ENCODE measurements at regions not wholly inside any gene's neighbourhood (a gene's known extent, or its start where the extent isn't known, plus 50 kb on each side); places are given as distances from the start of the nearest gene placed in this dataset.

GRCh38 chr5:12250454-12250853 lies 346.2 kb upstream of the CTNND2 start:
- no peak overlapping the region for H3K4me2 ChIP-seq
- no peaks in the 10 kb centered on the region for H4K20me1 ChIP-seq (ENCODE audit: insufficient read depth, poor library complexity, severe bottlenecking)
- no peak overlapping the region for H3K27ac ChIP-seq
- no peaks in the 10 kb centered on the region for H3K4me1 ChIP-seq (ENCODE audit: insufficient read depth)
- H3K9me3 ChIP-seq (ENCODE audit: low read depth) = no peaks in the 10 kb centered on the region
- no peaks in the 10 kb centered on the region for H3K27me3 ChIP-seq
- 81% methylated on average over 2 of the region's 2 CpGs for WGBS (ENCODE audit: low lambda C conversion rate, missing lambda C conversion rate)
- H3K79me2 ChIP-seq = no peaks in the 10 kb centered on the region
- H3K9me2 ChIP-seq (replicated peaks; ENCODE audit: insufficient read depth) = no peaks in the 10 kb centered on the region
- H2AFZ ChIP-seq = no peak overlapping the region
- DNase-seq (ENCODE audit: low spot score) = no peak
- no peak for TF ChIP-seq CTCF (IDR thresholded peaks at IDR 0.05; ENCODE audit: poor library complexity)
- no peak for TF ChIP-seq EZH2phosphoT487 (IDR thresholded peaks at IDR 0.05; ENCODE audit: low read depth, severe bottlenecking, unreplicated experiment)
- TF ChIP-seq EZH2 (IDR thresholded peaks at IDR 0.05; ENCODE audit: borderline replicate concordance) = no peak
- H3K36me3 ChIP-seq (replicated peaks; ENCODE audit: insufficient read depth, low read depth) = no peaks in the 10 kb centered on the region
- H3K4me3 ChIP-seq = no peak overlapping the region

- Histone ChIP-seq H3K36me3 (replicated peaks; ENCODE audit: insufficient read depth, low read depth) (no peaks in the 10 kb centered on the region), H3K9me2 (replicated peaks; ENCODE audit: insufficient read depth) (no peaks in the 10 kb centered on the region), H3K4me3 (no peak overlapping the region), H3K4me2 (no peak overlapping the region), H3K79me2 (no peaks in the 10 kb centered on the region), H3K4me1 (ENCODE audit: insufficient read depth) (no peaks in the 10 kb centered on the region), H3K27ac (no peak overlapping the region), H4K20me1 (ENCODE audit: insufficient read depth, poor library complexity, severe bottlenecking) (no peaks in the 10 kb centered on the region), H2AFZ (no peak overlapping the region), H3K9me3 (ENCODE audit: low read depth) (no peaks in the 10 kb centered on the region), H3K27me3 (no peaks in the 10 kb centered on the region)
- no peak for TF ChIP-seq EZH2 (IDR thresholded peaks at IDR 0.05; ENCODE audit: borderline replicate concordance)
- TF ChIP-seq EZH2phosphoT487 (IDR thresholded peaks at IDR 0.05; ENCODE audit: low read depth, severe bottlenecking, unreplicated experiment) = no peak
- TF ChIP-seq CTCF (IDR thresholded peaks at IDR 0.05; ENCODE audit: poor library complexity) = no peak
- 88% methylated on average over 3 of the region's 3 CpGs for WGBS (ENCODE audit: low lambda C conversion rate, missing lambda C conversion rate)
- no peak for DNase-seq (ENCODE audit: low spot score)
Measured at GRCh38 chr5:12248831-12249230, 344.6 kb upstream of the CTNND2 start.

- no peak overlapping the region for H3K27ac ChIP-seq
- H3K27me3 ChIP-seq = no peaks in the 10 kb centered on the region
- no peaks in the 10 kb centered on the region for H4K20me1 ChIP-seq (ENCODE audit: insufficient read depth, poor library complexity, severe bottlenecking)
- no peak overlapping the region for H2AFZ ChIP-seq
- no peak overlapping the region for H3K4me2 ChIP-seq
- DNase-seq (ENCODE audit: low spot score) = no peak
- no peaks in the 10 kb centered on the region for H3K9me2 ChIP-seq (replicated peaks; ENCODE audit: insufficient read depth)
- no peaks in the 10 kb centered on the region for H3K79me2 ChIP-seq
- H3K36me3 ChIP-seq (replicated peaks; ENCODE audit: insufficient read depth, low read depth) = no peaks in the 10 kb centered on the region
- WGBS (ENCODE audit: low lambda C conversion rate, missing lambda C conversion rate) = 72% methylated on average over 5 of the region's 5 CpGs
- TF ChIP-seq EZH2 (IDR thresholded peaks at IDR 0.05; ENCODE audit: borderline replicate concordance) (no peak), CTCF (IDR thresholded peaks at IDR 0.05; ENCODE audit: poor library complexity) (no peak), EZH2phosphoT487 (IDR thresholded peaks at IDR 0.05; ENCODE audit: low read depth, severe bottlenecking, unreplicated experiment) (no peak)
- no peak overlapping the region for H3K4me3 ChIP-seq
- no peaks in the 10 kb centered on the region for H3K4me1 ChIP-seq (ENCODE audit: insufficient read depth)
- H3K9me3 ChIP-seq (ENCODE audit: low read depth) = no peaks in the 10 kb centered on the region
Measured at GRCh38 chr5:12246036-12246435, 341.8 kb upstream of the CTNND2 start.

GRCh38 chr5:12245429-12245828 lies 341.2 kb upstream of the CTNND2 start:
- Histone ChIP-seq H3K9me2 (replicated peaks; ENCODE audit: insufficient read depth) (no peaks in the 10 kb centered on the region), H3K36me3 (replicated peaks; ENCODE audit: insufficient read depth, low read depth) (no peaks in the 10 kb centered on the region), H3K4me1 (ENCODE audit: insufficient read depth) (no peaks in the 10 kb centered on the region), H3K4me2 (no peak overlapping the region), H4K20me1 (ENCODE audit: insufficient read depth, poor library complexity, severe bottlenecking) (no peaks in the 10 kb centered on the region), H3K79me2 (no peaks in the 10 kb centered on the region), H3K9me3 (ENCODE audit: low read depth) (no peaks in the 10 kb centered on the region), H3K27ac (no peak overlapping the region), H3K27me3 (no peaks in the 10 kb centered on the region), H2AFZ (no peak overlapping the region), H3K4me3 (no peak overlapping the region)
- DNase-seq (ENCODE audit: low spot score) = no peak
- 94% methylated on average over 3 of the region's 3 CpGs for WGBS (ENCODE audit: low lambda C conversion rate, missing lambda C conversion rate)
- TF ChIP-seq EZH2 (IDR thresholded peaks at IDR 0.05; ENCODE audit: borderline replicate concordance) (no peak), CTCF (IDR thresholded peaks at IDR 0.05; ENCODE audit: poor library complexity) (no peak), EZH2phosphoT487 (IDR thresholded peaks at IDR 0.05; ENCODE audit: low read depth, severe bottlenecking, unreplicated experiment) (no peak)

All from hepatocyte (in vitro differentiated cells).